NCI-H2171 (cell line): ENCODE measurements at regions not wholly inside any gene's neighbourhood (a gene's known extent, or its start where the extent isn't known, plus 50 kb on each side); places are given as distances from the start of the nearest gene placed in this dataset.

Source experiments
- DNase-seq: peaks from one replicate; lab custom pipeline; 2025; lab: John Stamatoyannopoulos, UW

GRCh38 chr1:25056536-25056935 lies 126.5 kb upstream of the RUNX3 start:
- no peak for DNase-seq

- DNase-seq, result no peak
Observed at GRCh38 chr1:25055961-25056360, 125.9 kb upstream of the RUNX3 start.

GRCh38 chr1:25055324-25055780 lies 125.3 kb upstream of the RUNX3 start:
- DNase-seq, result no peak

GRCh38 chr1:25054526-25055323 lies 124.6 kb upstream of the RUNX3 start:
- DNase-seq, result no peak

- no peak for DNase-seq
Observed at GRCh38 chr1:25053576-25054250, 123.6 kb upstream of the RUNX3 start.

GRCh38 chr1:25051906-25052305 lies 121.8 kb upstream of the RUNX3 start:
- DNase-seq, result no peak

- no peak for DNase-seq
Observed at GRCh38 chr1:25051504-25051903, 121.4 kb upstream of the RUNX3 start.

GRCh38 chr1:25050165-25050564 lies 120.1 kb upstream of the RUNX3 start:
- no peak for DNase-seq

- DNase-seq, result no peak
Observed at GRCh38 chr1:25049190-25049589, 119.1 kb upstream of the RUNX3 start.

- no peak for DNase-seq
Observed at GRCh38 chr1:25048728-25049127, 118.7 kb upstream of the RUNX3 start.

GRCh38 chr1:25047506-25048240 lies 117.6 kb upstream of the RUNX3 start:
- DNase-seq, result no peak

GRCh38 chr1:25046194-25046532 lies 116.1 kb upstream of the RUNX3 start:
- no peak for DNase-seq

GRCh38 chr1:25045480-25046193 lies 115.6 kb upstream of the RUNX3 start:
- DNase-seq, result no peak

GRCh38 chr1:25043228-25043580 lies 113.1 kb upstream of the RUNX3 start:
- DNase-seq, result no peak

- no peak for DNase-seq
Observed at GRCh38 chr1:25042331-25043227, 112.5 kb upstream of the RUNX3 start.

- no peak for DNase-seq
Observed at GRCh38 chr1:25041916-25042315, 111.8 kb upstream of the RUNX3 start.

- no peak for DNase-seq
Observed at GRCh38 chr1:25040122-25040685, 110.1 kb upstream of the RUNX3 start.

GRCh38 chr1:25039229-25039628 lies 109.2 kb upstream of the RUNX3 start:
- DNase-seq, result no peak

GRCh38 chr1:25038699-25039098 lies 108.6 kb upstream of the RUNX3 start:
- DNase-seq, result no peak

- no peak for DNase-seq
Observed at GRCh38 chr1:25037174-25038074, 107.3 kb upstream of the RUNX3 start.
